OCI-LY7 (cell line): ENCODE measurements at regions not wholly inside any gene's neighbourhood (a gene's known extent, or its start where the extent isn't known, plus 50 kb on each side); places are given as distances from the start of the nearest gene placed in this dataset.

Source experiments
- BruUV-seq: library from RNA; stranded (reverse); fragments of 400-500 nt; replicated peaks from 2 replicates; lab custom pipeline; 2021; lab: Mats Ljungman, UMichigan
- CTCF ChIA-PET: fragments of 300-600 bp; sonication (Branson Sonifier 250); formaldehyde crosslinking; loops from one replicate; lab custom pipeline; 2022; ENCODE audit warnings: antibody characterized with exemption; ENCODE audit not compliant: unreplicated experiment; lab: Charles Lee
- POLR2A ChIA-PET: fragments of 300-600 bp; sonication (Branson Sonifier 250); formaldehyde crosslinking; loops from one replicate; lab custom pipeline; 2022; ENCODE audit warnings: antibody characterized with exemption; lab: Charles Lee
- DNase-seq: peaks from one replicate; pipeline ENCODE4 v3.0.0-alpha.2; 2015; ENCODE audit warnings: low spot score
- H2AFZ ChIP-seq: fragments of 200-600 bp; sonication (generic), shearing (Covaris generic); 2 replicates; pipeline ENCODE4 v1.6.1; 2014; ENCODE audit warnings: mild to moderate bottlenecking, antibody characterized with exemption, low read length, moderate library complexity
- H3K27ac ChIP-seq: fragments of 200-600 bp; sonication (generic); 2 replicates; pipeline ENCODE4 v1.5.1; 2014; ENCODE audit warnings: mixed run types, low read depth, mild to moderate bottlenecking, moderate library complexity, low read length, inconsistent platforms; ENCODE audit not compliant: poor library complexity, severe bottlenecking
- H3K36me3 ChIP-seq: fragments of 200-600 bp; sonication (generic); 2 replicates; pipeline ENCODE4 v1.6.1; 2014; ENCODE audit warnings: mild to moderate bottlenecking, antibody characterized with exemption, low read length, moderate library complexity, mixed read lengths; ENCODE audit not compliant: insufficient read depth
- H3K4me1 ChIP-seq: fragments of 200-600 bp; sonication (generic); 2 replicates; pipeline ENCODE4 v1.5.1; 2014; ENCODE audit warnings: mild to moderate bottlenecking, low read length; ENCODE audit not compliant: insufficient read depth, poor library complexity, severe bottlenecking
- H3K4me2 ChIP-seq: fragments of 200-600 bp; sonication (generic); 2 replicates; pipeline ENCODE4 v1.6.1; 2014; ENCODE audit warnings: mild to moderate bottlenecking, low read length
- H3K4me3 ChIP-seq: fragments of 200-600 bp; sonication (generic); 2 replicates; pipeline ENCODE4 v1.5.1; 2014; ENCODE audit warnings: mild to moderate bottlenecking, low read depth, low read length; ENCODE audit not compliant: poor library complexity, severe bottlenecking
- H3K79me2 ChIP-seq: fragments of 200-600 bp; sonication (generic); 2 replicates; pipeline ENCODE4 v1.6.1; 2016; ENCODE audit warnings: low read depth, mild to moderate bottlenecking, low read length, moderate library complexity, mixed read lengths; ENCODE audit not compliant: insufficient read depth
- H3K9me2 ChIP-seq: fragments of 200-600 bp; sonication (generic); 2 replicates; pipeline ENCODE4 v1.6.1; 2016; ENCODE audit warnings: mild to moderate bottlenecking, low read length, mixed read lengths; ENCODE audit not compliant: insufficient read depth
- H3K9me3 ChIP-seq: fragments of 200-600 bp; sonication (generic); 2 replicates; pipeline ENCODE4 v1.6.1; 2014; ENCODE audit warnings: mild to moderate bottlenecking, mixed run types, low read length, mixed read lengths
- H4K20me1 ChIP-seq: fragments of 200-600 bp; sonication (generic); 2 replicates; pipeline ENCODE4 v1.6.1; 2014; ENCODE audit warnings: mild to moderate bottlenecking, antibody characterized with exemption, low read length, moderate library complexity, mixed read lengths; ENCODE audit not compliant: insufficient read depth
- CTCF ChIP-seq: fragments of 200-600 bp; sonication (generic); conservative IDR thresholded peaks from 2 replicates; pipeline ENCODE4 v1.5.1; 2014; ENCODE audit warnings: mild to moderate bottlenecking, antibody characterized with exemption, low read length, moderate library complexity, mixed read lengths
- EZH2phosphoT487 ChIP-seq: fragments of 200-600 bp; sonication (generic); IDR thresholded peaks from 2 replicates; pipeline ENCODE4 v1.6.1; 2018; ENCODE audit warnings: low read depth, borderline replicate concordance, mild to moderate bottlenecking, mixed run types, antibody characterized with exemption, low read length, moderate library complexity, mixed read lengths
- intact Hi-C: fragments of 100-400 bp; cut with micrococcal nuclease; formaldehyde crosslinking; loops from one replicate; pipeline ENCODE4 v1.10.0; 2022; ENCODE audit not compliant: unreplicated experiment

GRCh38 chr2:66987733-66988132, 409.4 kb upstream of the ETAA1 start:
- DNase-seq: no peak
- H3K4me1 ChIP-seq: no peaks in the 10 kb centered on the region
- no peak overlapping the region for H3K4me3 ChIP-seq
- no peaks in the 10 kb centered on the region for H3K9me2 ChIP-seq
- H4K20me1 ChIP-seq: no peaks in the 10 kb centered on the region
- no peaks in the 10 kb centered on the region for H3K9me3 ChIP-seq
- ChIA-PET POLR2A (interaction anchor here (0.5 to 0.6 kb wide), 2 partner anchors 150 to 724 kb away, joined by 3 read pairs; no protein-coding TSS in a partner anchor), CTCF (no interaction called here)
- no peak overlapping the region for H3K27ac ChIP-seq
- no peaks in the 10 kb centered on the region for H3K79me2 ChIP-seq
- no peak overlapping the region for H2AFZ ChIP-seq
- intact Hi-C loops: no loop called here
- no peaks in the 10 kb centered on the region for H3K36me3 ChIP-seq
- H3K4me2 ChIP-seq: no peak overlapping the region
- BruUV-seq: no TSS peak
- TF ChIP-seq EZH2phosphoT487 (no peak), CTCF (no peak)

GRCh38 chr2:66994654-66995053, 402.5 kb upstream of the ETAA1 start:
- Histone ChIP-seq H3K4me1 (no peaks in the 10 kb centered on the region), H3K27ac (no peak overlapping the region), H3K9me3 (no peaks in the 10 kb centered on the region), H2AFZ (no peak overlapping the region), H3K4me2 (no peak overlapping the region), H3K79me2 (no peaks in the 10 kb centered on the region), H3K9me2 (no peaks in the 10 kb centered on the region), H3K4me3 (no peak overlapping the region), H4K20me1 (no peaks in the 10 kb centered on the region), H3K36me3 (no peaks in the 10 kb centered on the region)
- DNase-seq: no peak
- TF ChIP-seq CTCF (no peak), EZH2phosphoT487 (no peak)
- CTCF ChIA-PET: no interaction called here
- intact Hi-C loops: no loop called here
- POLR2A ChIA-PET: no interaction called here
- BruUV-seq: no TSS peak

GRCh38 chr2:66995636-66996035, 401.5 kb upstream of the ETAA1 start:
- Histone ChIP-seq H3K36me3 (no peaks in the 10 kb centered on the region), H3K27ac (no peak overlapping the region), H3K4me3 (no peak overlapping the region), H3K9me3 (no peaks in the 10 kb centered on the region), H3K4me1 (no peaks in the 10 kb centered on the region), H3K9me2 (no peaks in the 10 kb centered on the region), H4K20me1 (no peaks in the 10 kb centered on the region), H3K79me2 (no peaks in the 10 kb centered on the region), H2AFZ (no peak overlapping the region), H3K4me2 (no peak overlapping the region)
- ChIA-PET CTCF (no interaction called here), POLR2A (no interaction called here)
- TF ChIP-seq CTCF (no peak), EZH2phosphoT487 (no peak)
- intact Hi-C loops: no loop called here
- BruUV-seq: no TSS peak
- DNase-seq: no peak
